OCI-LY7 (cell line): ENCODE measurements at regions not wholly inside any gene's neighbourhood (a gene's known extent, or its start where the extent isn't known, plus 50 kb on each side); places are given as distances from the start of the nearest gene placed in this dataset.

Source experiments
- CTCF ChIP-seq: fragments of 200-600 bp; sonication (generic); conservative IDR thresholded peaks from 2 replicates; pipeline ENCODE4 v1.5.1; 2014; ENCODE audit warnings: mild to moderate bottlenecking, antibody characterized with exemption, low read length, moderate library complexity, mixed read lengths
- EZH2phosphoT487 ChIP-seq: fragments of 200-600 bp; sonication (generic); IDR thresholded peaks from 2 replicates; pipeline ENCODE4 v1.6.1; 2018; ENCODE audit warnings: low read depth, borderline replicate concordance, mild to moderate bottlenecking, mixed run types, antibody characterized with exemption, low read length, moderate library complexity, mixed read lengths

DNA sequence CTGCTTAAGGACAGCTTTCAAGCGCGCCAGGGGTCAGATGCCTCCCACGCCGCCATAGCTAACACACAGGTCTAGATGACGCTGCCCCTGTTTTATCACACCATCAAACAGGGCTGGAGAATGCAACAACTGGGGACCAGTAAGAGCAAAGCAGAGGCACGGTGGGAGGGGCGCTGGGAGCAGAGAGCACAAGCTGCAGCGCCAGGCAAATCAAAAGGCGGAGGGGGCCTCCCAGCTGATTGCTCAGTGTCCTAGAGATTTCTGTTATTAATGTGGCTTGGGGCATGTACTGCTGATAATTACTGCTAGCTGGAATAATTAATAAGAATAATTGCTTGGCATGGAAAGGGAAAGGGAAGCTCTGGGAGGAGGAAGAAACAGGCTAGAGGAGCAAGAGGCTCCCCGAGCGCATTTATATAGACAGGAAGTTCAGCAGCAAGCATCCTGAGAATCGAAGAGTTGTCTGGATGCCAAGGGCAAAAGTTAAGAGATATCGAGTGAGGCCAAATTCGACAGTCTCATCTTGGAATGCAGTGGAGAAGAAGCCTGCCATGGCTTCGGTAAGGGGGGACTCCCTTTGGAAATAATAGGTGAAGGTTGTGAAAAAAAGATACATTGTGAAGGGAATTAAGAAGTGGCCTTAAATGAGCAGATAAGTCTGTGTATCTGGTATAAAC lies 104.5 kb upstream of the ZNF521 start:
- TF ChIP-seq CTCF (no peak), EZH2phosphoT487 (no peak)
